ENCODE measurements at regions not wholly inside any gene's neighbourhood (a gene's known extent, or its start where the extent isn't known, plus 50 kb on each side); places are given as distances from the start of the nearest gene placed in this dataset.

DNA sequence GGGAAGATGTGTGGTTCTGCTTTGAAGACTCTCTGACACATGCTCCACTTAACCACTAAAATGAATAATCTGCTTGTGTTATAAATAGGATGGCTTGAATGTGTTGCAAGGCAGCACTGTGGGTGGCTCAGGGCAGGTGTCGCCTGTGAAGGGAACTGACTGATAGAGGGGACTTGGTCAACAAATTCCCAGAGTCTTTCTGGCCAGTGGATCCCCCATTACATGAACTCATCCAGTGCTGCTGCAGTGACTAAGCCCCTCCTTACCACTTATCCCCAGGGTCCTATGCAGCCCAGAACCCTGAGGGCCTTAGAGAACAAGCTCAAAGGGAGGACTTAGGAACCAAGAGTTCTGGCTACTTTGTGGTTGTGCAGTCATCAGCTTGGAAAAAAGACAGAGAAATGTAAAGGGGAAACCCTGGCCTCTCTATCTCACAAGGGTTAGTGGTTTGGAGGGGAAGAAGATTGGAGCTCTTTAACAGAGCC lies 226.2 kb upstream of the TNP1 start (continued):
- TF ChIP-seq DPF2 (IDR thresholded peaks at IDR 0.05) (0 out of 2 replicates have a peak, but pooled peaks have one; percentile 37), ZBED1 (IDR thresholded peaks at IDR 0.05; ENCODE audit: borderline replicate concordance) (no peak), PML (IDR thresholded peaks at IDR 0.05; ENCODE audit: low read length) (no peak), RELA (IDR thresholded peaks at IDR 0.05; ENCODE audit: borderline replicate concordance, partially characterized antibody) (no peak), RAD51 (IDR thresholded peaks at IDR 0.05) (no peak), IKZF1 (conservative IDR thresholded peaks at IDR 0.05) (peak; percentile 56; the same call in 1 of the 2 replicates), CEBPB (IDR thresholded peaks at IDR 0.05; ENCODE audit: borderline replicate concordance in 1 of 2, low read depth in 2 of 2, low read length in 2 of 2) (no peak), LARP7 (IDR thresholded peaks at IDR 0.05) (no peak), MTA3 (IDR thresholded peaks at IDR 0.05; ENCODE audit: borderline replicate concordance, low read length) (peak; percentile 69), TCF7 (IDR thresholded peaks at IDR 0.05; ENCODE audit: borderline replicate concordance) (no peak), JUNB (IDR thresholded peaks at IDR 0.05) (peak; percentile 51; the same call in 1 of the 2 replicates), EED (IDR thresholded peaks at IDR 0.05; ENCODE audit: low read depth) (peak; percentile 88), YY1 (IDR thresholded peaks at IDR 0.05; ENCODE audit: low read depth, low read length) (no peak), PAX5 (IDR thresholded peaks at IDR 0.05; ENCODE audit: borderline replicate concordance, low read depth, low read length) (0 out of 2 replicates have a peak, but pooled peaks have one; percentile 25), BCL11A (IDR thresholded peaks at IDR 0.05; ENCODE audit: low read depth, low read length) (0 out of 2 replicates have a peak, but pooled peaks have one; percentile 40), TCF12 (IDR thresholded peaks at IDR 0.05; ENCODE audit: low read depth, low read length) (peak; percentile 81; the same call in 1 of the 2 replicates), SMAD1 (IDR thresholded peaks at IDR 0.05; ENCODE audit: low read depth, partially characterized antibody) (no peak), ZNF207 (IDR thresholded peaks at IDR 0.05; ENCODE audit: borderline replicate concordance) (no peak), SMC3 (IDR thresholded peaks at IDR 0.05; ENCODE audit: borderline replicate concordance, low read length) (no peak), HDGF (IDR thresholded peaks at IDR 0.05) (no peak)
- TF ChIP-seq, protein P1, sequence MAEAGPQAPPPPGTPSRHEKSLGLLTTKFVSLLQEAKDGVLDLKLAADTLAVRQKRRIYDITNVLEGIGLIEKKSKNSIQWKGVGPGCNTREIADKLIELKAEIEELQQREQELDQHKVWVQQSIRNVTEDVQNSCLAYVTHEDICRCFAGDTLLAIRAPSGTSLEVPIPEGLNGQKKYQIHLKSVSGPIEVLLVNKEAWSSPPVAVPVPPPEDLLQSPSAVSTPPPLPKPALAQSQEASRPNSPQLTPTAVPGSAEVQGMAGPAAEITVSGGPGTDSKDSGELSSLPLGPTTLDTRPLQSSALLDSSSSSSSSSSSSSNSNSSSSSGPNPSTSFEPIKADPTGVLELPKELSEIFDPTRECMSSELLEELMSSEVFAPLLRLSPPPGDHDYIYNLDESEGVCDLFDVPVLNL (IDR thresholded peaks at IDR 0.05; ENCODE audit: low read depth, low read length): no peak
- TF ChIP-seq, protein P2, sequence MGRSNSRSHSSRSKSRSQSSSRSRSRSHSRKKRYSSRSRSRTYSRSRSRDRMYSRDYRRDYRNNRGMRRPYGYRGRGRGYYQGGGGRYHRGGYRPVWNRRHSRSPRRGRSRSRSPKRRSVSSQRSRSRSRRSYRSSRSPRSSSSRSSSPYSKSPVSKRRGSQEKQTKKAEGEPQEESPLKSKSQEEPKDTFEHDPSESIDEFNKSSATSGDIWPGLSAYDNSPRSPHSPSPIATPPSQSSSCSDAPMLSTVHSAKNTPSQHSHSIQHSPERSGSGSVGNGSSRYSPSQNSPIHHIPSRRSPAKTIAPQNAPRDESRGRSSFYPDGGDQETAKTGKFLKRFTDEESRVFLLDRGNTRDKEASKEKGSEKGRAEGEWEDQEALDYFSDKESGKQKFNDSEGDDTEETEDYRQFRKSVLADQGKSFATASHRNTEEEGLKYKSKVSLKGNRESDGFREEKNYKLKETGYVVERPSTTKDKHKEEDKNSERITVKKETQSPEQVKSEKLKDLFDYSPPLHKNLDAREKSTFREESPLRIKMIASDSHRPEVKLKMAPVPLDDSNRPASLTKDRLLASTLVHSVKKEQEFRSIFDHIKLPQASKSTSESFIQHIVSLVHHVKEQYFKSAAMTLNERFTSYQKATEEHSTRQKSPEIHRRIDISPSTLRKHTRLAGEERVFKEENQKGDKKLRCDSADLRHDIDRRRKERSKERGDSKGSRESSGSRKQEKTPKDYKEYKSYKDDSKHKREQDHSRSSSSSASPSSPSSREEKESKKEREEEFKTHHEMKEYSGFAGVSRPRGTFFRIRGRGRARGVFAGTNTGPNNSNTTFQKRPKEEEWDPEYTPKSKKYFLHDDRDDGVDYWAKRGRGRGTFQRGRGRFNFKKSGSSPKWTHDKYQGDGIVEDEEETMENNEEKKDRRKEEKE (IDR thresholded peaks at IDR 0.05): no peak
- TF ChIP-seq, protein P3, sequence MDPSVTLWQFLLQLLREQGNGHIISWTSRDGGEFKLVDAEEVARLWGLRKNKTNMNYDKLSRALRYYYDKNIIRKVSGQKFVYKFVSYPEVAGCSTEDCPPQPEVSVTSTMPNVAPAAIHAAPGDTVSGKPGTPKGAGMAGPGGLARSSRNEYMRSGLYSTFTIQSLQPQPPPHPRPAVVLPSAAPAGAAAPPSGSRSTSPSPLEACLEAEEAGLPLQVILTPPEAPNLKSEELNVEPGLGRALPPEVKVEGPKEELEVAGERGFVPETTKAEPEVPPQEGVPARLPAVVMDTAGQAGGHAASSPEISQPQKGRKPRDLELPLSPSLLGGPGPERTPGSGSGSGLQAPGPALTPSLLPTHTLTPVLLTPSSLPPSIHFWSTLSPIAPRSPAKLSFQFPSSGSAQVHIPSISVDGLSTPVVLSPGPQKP (IDR thresholded peaks at IDR 0.05; ENCODE audit: low read depth, low read length): no peak
- TF ChIP-seq, protein P4, sequence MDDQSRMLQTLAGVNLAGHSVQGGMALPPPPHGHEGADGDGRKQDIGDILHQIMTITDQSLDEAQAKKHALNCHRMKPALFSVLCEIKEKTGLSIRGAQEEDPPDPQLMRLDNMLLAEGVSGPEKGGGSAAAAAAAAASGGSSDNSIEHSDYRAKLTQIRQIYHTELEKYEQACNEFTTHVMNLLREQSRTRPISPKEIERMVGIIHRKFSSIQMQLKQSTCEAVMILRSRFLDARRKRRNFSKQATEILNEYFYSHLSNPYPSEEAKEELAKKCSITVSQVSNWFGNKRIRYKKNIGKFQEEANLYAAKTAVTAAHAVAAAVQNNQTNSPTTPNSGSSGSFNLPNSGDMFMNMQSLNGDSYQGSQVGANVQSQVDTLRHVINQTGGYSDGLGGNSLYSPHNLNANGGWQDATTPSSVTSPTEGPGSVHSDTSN (IDR thresholded peaks at IDR 0.05; ENCODE audit: insufficient replicate concordance, low read depth, low read length): no peak
- TF ChIP-seq, protein P5, sequence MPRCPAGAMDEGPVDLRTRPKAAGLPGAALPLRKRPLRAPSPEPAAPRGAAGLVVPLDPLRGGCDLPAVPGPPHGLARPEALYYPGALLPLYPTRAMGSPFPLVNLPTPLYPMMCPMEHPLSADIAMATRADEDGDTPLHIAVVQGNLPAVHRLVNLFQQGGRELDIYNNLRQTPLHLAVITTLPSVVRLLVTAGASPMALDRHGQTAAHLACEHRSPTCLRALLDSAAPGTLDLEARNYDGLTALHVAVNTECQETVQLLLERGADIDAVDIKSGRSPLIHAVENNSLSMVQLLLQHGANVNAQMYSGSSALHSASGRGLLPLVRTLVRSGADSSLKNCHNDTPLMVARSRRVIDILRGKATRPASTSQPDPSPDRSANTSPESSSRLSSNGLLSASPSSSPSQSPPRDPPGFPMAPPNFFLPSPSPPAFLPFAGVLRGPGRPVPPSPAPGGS (IDR thresholded peaks at IDR 0.05; ENCODE audit: borderline replicate concordance, insufficient read depth, low read depth, low read length, poor library complexity, severe bottlenecking): peak; percentile 51

All from GM12878 (cell line).